ENCODE measurements at regions not wholly inside any gene's neighbourhood (a gene's known extent, or its start where the extent isn't known, plus 50 kb on each side); places are given as distances from the start of the nearest gene placed in this dataset.

- no peak for TF ChIP-seq EP300 (IDR thresholded peaks at IDR 0.05; ENCODE audit: borderline replicate concordance)
- TF ChIP-seq USF1 (IDR thresholded peaks at IDR 0.05) = no peak
- TF ChIP-seq EGR1 (IDR thresholded peaks at IDR 0.05) = no peak
- TF ChIP-seq MAX (IDR thresholded peaks at IDR 0.05) = no peak
- no peak for TF ChIP-seq REST (IDR thresholded peaks at IDR 0.05; ENCODE audit: low read depth)
- 0 out of 2 replicates have a peak, but pooled peaks have one; percentile 16 for TF ChIP-seq TEAD4 (IDR thresholded peaks at IDR 0.05)
- no peak for TF ChIP-seq TAF1 (IDR thresholded peaks at IDR 0.05; ENCODE audit: low read depth)
- TF ChIP-seq FOXM1 (IDR thresholded peaks at IDR 0.05; ENCODE audit: borderline replicate concordance, low read depth) = no peak
- TF ChIP-seq CREB1 (IDR thresholded peaks at IDR 0.05; ENCODE audit: low read depth) = no peak
- TF ChIP-seq YY1 (IDR thresholded peaks at IDR 0.05; ENCODE audit: low read depth) = no peak
- no peak for TF ChIP-seq CEBPB (IDR thresholded peaks at IDR 0.05)
- TF ChIP-seq ZBTB7A (IDR thresholded peaks at IDR 0.05; ENCODE audit: low read depth) = no peak
These were observed 299.5 kb downstream of the DAD1 start for GRCh38 chr14:22289570-22289969.
